ENCODE measurements at regions not wholly inside any gene's neighbourhood (a gene's known extent, or its start where the extent isn't known, plus 50 kb on each side); places are given as distances from the start of the nearest gene placed in this dataset.

- Histone ChIP-seq H3K18ac (ENCODE audit: insufficient read length, low read depth, low read length) (no peak overlapping the region), H4K5ac (ENCODE audit: insufficient read length, low read depth, low read length) (no peak overlapping the region), H3K79me1 (ENCODE audit: insufficient read depth, low read depth, low read length, poor library complexity, severe bottlenecking) (no peaks in the 10 kb centered on the region), H2BK20ac (ENCODE audit: low read depth, low read length, poor library complexity, severe bottlenecking) (no peak overlapping the region), H3K56ac (ENCODE audit: insufficient read length, low read depth, low read length) (no peak overlapping the region), H4K20me1 (ENCODE audit: control insufficient read depth, insufficient read depth, insufficient read length) (no peaks in the 10 kb centered on the region), H3K4ac (ENCODE audit: low read depth, low read length) (no peak overlapping the region), H3K4me2 (ENCODE audit: insufficient read depth, insufficient read length, low read length) (no peak overlapping the region), H3K79me2 (ENCODE audit: insufficient read depth, low read length) (no peaks in the 10 kb centered on the region), H2BK12ac (ENCODE audit: insufficient read length, low read depth, low read length) (no peak overlapping the region), H3K23ac (ENCODE audit: insufficient read length, low read depth, low read length) (no peak overlapping the region), H4K91ac (ENCODE audit: insufficient read length, low read depth, low read length) (no peak overlapping the region), H2AFZ (ENCODE audit: low read length) (no peak overlapping the region), H3K9me3 (ENCODE audit: control insufficient read depth, low read depth, low read length) (no peaks in the 10 kb centered on the region), H2BK5ac (ENCODE audit: insufficient read length, low read length) (no peak overlapping the region), H3K27ac (ENCODE audit: insufficient read length, low read depth, low read length) (no peak overlapping the region), H3K27me3 (ENCODE audit: insufficient read depth, low read length) (no peaks in the 10 kb centered on the region), H3K4me1 (ENCODE audit: insufficient read depth, low read length) (no peaks in the 10 kb centered on the region), H2BK120ac (ENCODE audit: low read depth, low read length, poor library complexity, severe bottlenecking) (no peak overlapping the region), H3K14ac (ENCODE audit: insufficient read depth, low read length) (no peak overlapping the region), H3K9ac (ENCODE audit: extremely low read depth, insufficient read length, low read length) (no peak overlapping the region), H4K8ac (replicated peaks; ENCODE audit: insufficient read length, low read depth, low read length) (no peak overlapping the region), H3K23me2 (ENCODE audit: insufficient read length, low read depth, low read length, poor library complexity, severe bottlenecking) (no peaks in the 10 kb centered on the region), H3T11ph (ENCODE audit: low read length) (no peak overlapping the region), H2BK15ac (ENCODE audit: low read depth, low read length) (no peak overlapping the region), H2AK5ac (ENCODE audit: insufficient read length, low read length) (no peak overlapping the region)
- TF ChIP-seq, protein P1, sequence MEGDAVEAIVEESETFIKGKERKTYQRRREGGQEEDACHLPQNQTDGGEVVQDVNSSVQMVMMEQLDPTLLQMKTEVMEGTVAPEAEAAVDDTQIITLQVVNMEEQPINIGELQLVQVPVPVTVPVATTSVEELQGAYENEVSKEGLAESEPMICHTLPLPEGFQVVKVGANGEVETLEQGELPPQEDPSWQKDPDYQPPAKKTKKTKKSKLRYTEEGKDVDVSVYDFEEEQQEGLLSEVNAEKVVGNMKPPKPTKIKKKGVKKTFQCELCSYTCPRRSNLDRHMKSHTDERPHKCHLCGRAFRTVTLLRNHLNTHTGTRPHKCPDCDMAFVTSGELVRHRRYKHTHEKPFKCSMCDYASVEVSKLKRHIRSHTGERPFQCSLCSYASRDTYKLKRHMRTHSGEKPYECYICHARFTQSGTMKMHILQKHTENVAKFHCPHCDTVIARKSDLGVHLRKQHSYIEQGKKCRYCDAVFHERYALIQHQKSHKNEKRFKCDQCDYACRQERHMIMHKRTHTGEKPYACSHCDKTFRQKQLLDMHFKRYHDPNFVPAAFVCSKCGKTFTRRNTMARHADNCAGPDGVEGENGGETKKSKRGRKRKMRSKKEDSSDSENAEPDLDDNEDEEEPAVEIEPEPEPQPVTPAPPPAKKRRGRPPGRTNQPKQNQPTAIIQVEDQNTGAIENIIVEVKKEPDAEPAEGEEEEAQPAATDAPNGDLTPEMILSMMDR (conservative IDR thresholded peaks at IDR 0.05) = no peak
- WGBS (ENCODE audit: extremely low coverage, insufficient read length, low lambda C conversion rate) = no CpG with 5 or more reads among the region's 4 CpGs
- H3K27me3 Mint-ChIP-seq (ENCODE audit: low read depth) = no peaks in the 10 kb centered on the region
- no peak overlapping the region for H3K27ac Mint-ChIP-seq
- H3K36me3 Mint-ChIP-seq (ENCODE audit: insufficient read depth in 1 of 3, low read depth in 3 of 3) = peaks cover 0 to 2% (median 0%) of the 10 kb centered on the region in 3 experiments; a peak in 2 of 7 replicates
- no peak for DNase-seq
- no peak overlapping the region for H3K4me3 Mint-ChIP-seq
- peaks cover 0 to 4% of the 10 kb centered on the region in 2 experiments; a peak in 4 of 5 replicates for H3K9me3 Mint-ChIP-seq
- peaks cover 6 to 8% of the 10 kb centered on the region in 2 experiments for H3K4me1 Mint-ChIP-seq
Observed at GRCh38 chr1:190679044-190679443, 201.4 kb upstream of the BRINP3 start.
